ENCODE measurements at regions not wholly inside any gene's neighbourhood (a gene's known extent, or its start where the extent isn't known, plus 50 kb on each side); places are given as distances from the start of the nearest gene placed in this dataset.

- Histone ChIP-seq H3K4me1 (no peaks in the 10 kb centered on the region), H3K27ac (no peak overlapping the region), H3K27me3 (no peaks in the 10 kb centered on the region), H3K9me3 (no peaks in the 10 kb centered on the region), H3K4me3 (replicated peaks in 1 of 3) (no peak overlapping the region), H3K36me3 (no peaks in the 10 kb centered on the region)
- intact Hi-C loops (cut with DNase I): no loop called here
- DNase-seq: no peak
- 93 to 97% methylated on average over 1 of the region's 1 CpG for WGBS, 2 donors
- TF ChIP-seq, protein P1, sequence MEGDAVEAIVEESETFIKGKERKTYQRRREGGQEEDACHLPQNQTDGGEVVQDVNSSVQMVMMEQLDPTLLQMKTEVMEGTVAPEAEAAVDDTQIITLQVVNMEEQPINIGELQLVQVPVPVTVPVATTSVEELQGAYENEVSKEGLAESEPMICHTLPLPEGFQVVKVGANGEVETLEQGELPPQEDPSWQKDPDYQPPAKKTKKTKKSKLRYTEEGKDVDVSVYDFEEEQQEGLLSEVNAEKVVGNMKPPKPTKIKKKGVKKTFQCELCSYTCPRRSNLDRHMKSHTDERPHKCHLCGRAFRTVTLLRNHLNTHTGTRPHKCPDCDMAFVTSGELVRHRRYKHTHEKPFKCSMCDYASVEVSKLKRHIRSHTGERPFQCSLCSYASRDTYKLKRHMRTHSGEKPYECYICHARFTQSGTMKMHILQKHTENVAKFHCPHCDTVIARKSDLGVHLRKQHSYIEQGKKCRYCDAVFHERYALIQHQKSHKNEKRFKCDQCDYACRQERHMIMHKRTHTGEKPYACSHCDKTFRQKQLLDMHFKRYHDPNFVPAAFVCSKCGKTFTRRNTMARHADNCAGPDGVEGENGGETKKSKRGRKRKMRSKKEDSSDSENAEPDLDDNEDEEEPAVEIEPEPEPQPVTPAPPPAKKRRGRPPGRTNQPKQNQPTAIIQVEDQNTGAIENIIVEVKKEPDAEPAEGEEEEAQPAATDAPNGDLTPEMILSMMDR (IDR thresholded peaks at IDR 0.05): no peak
- no peak for TF ChIP-seq POLR2A (IDR thresholded peaks at IDR 0.05)
Observed at GRCh38 chr11:121889931-121890330, 226.1 kb downstream of the BLID start.

GRCh38 chr11:121889186-121889585 lies 226.8 kb downstream of the BLID start:
- intact Hi-C loops (cut with DNase I): no loop called here
- Histone ChIP-seq H3K4me3 (replicated peaks in 1 of 3) (no peak overlapping the region), H3K36me3 (no peaks in the 10 kb centered on the region), H3K27me3 (no peaks in the 10 kb centered on the region), H3K4me1 (no peaks in the 10 kb centered on the region), H3K9me3 (no peaks in the 10 kb centered on the region), H3K27ac (no peak overlapping the region)
- TF ChIP-seq, protein P1 (IDR thresholded peaks at IDR 0.05): no peak
- TF ChIP-seq POLR2A (IDR thresholded peaks at IDR 0.05): no peak
- no peak for DNase-seq
- WGBS, 2 donors: 92 to 95% methylated on average over 6 of the region's 6 CpGs

GRCh38 chr11:121887976-121888557 lies 227.9 kb downstream of the BLID start:
- whole genome bisulfite sequencing, 2 donors: 85 to 89% methylated on average over 4 of the region's 4 CpGs

DNA sequence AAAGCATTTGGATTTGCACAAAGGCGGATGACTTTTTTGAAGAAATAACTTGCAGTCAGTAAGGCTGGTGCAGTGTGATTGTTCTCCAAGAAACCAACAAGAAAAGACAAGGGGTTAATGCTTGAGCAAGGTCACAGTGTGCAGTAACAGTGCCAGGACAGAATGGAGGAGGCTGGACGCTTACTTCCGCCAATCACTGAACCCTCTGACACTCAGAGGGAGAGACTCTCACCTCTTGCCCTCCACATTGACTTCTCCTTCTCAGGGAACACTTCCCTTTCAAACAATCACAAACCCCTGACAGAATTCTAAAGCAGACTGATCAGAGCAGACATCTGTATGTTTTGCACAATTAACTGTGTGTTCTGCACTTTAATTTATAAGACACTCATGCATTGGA lies 228.4 kb downstream of the BLID start:
- WGBS, 2 donors: 74 to 75% methylated on average over 3 of the region's 3 CpGs
- H3K27ac ChIP-seq: no peak overlapping the region
- TF ChIP-seq, protein P1 (IDR thresholded peaks at IDR 0.05): no peak
- no peaks in the 10 kb centered on the region for H3K9me3 ChIP-seq
- no peaks in the 10 kb centered on the region for H3K27me3 ChIP-seq
- H3K4me1 ChIP-seq: no peaks in the 10 kb centered on the region
- H3K4me3 ChIP-seq (replicated peaks in 1 of 3): no peak overlapping the region
- no peaks in the 10 kb centered on the region for H3K36me3 ChIP-seq
- intact Hi-C loops (cut with DNase I): no loop called here
- DNase-seq: no peak

More at GRCh38 chr11:121887976-121888557, 227.9 kb downstream of the BLID start:
- Histone ChIP-seq H3K27me3 (no peaks in the 10 kb centered on the region), H3K36me3 (no peaks in the 10 kb centered on the region), H3K4me1 (no peaks in the 10 kb centered on the region), H3K4me3 (replicated peaks in 1 of 3) (no peak overlapping the region), H3K27ac (no peak overlapping the region), H3K9me3 (no peaks in the 10 kb centered on the region)
- no peak for DNase-seq
- TF ChIP-seq POLR2A (IDR thresholded peaks at IDR 0.05): no peak
- intact Hi-C loops (cut with DNase I): no loop called here

DNA sequence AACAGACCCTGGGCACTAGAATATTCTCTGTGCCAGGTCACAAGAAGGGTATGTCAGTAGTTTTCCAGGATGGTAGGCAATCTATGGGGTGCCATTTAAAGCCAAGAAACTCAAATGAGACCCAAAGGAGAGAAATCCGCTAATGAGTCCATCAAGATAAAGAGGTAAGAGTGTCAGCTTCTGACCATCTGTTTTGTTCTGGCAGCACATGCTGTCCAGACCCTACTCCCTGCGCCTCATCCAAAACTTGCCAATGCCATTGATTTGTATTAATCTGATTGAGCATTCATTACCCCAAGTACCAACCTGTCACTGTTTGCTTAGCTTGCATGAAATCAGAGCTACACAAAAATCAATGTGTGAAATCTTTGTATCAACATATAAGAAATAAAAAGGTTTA lies 229.0 kb downstream of the BLID start:
- no peak for DNase-seq

More for the DNA sequence above, 229.0 kb downstream of the BLID start:
- Histone ChIP-seq H3K36me3 (no peaks in the 10 kb centered on the region), H3K27ac (no peak overlapping the region), H3K9me3 (no peaks in the 10 kb centered on the region), H3K4me1 (no peaks in the 10 kb centered on the region), H3K4me3 (replicated peaks in 1 of 3) (no peak overlapping the region), H3K27me3 (no peaks in the 10 kb centered on the region)
- TF ChIP-seq, protein P1 (IDR thresholded peaks at IDR 0.05): no peak
- TF ChIP-seq POLR2A (IDR thresholded peaks at IDR 0.05): no peak
- intact Hi-C loops (cut with DNase I): no loop called here
- WGBS, 2 donors: 98 to 100% methylated on average over 2 of the region's 2 CpGs

Measured in thyroid gland (tissue), 4 donors.